DOHH2 (cell line): ENCODE measurements at regions not wholly inside any gene's neighbourhood (a gene's known extent, or its start where the extent isn't known, plus 50 kb on each side); places are given as distances from the start of the nearest gene placed in this dataset.

Experiments used
- H3F3A ChIP-seq: fragments of 200-600 bp; sonication (generic), shearing (Covaris generic); 2 replicates; pipeline ENCODE4 v1.6.0; 2016; ENCODE audit warnings: antibody characterized with exemption, mild to moderate bottlenecking; ENCODE audit not compliant: control insufficient read depth, insufficient read depth
- H3K27ac ChIP-seq: fragments of 200-600 bp; sonication (generic); 2 replicates; pipeline ENCODE4 v1.5.1; 2014; ENCODE audit warnings: low read depth, mild to moderate bottlenecking, low read length, moderate library complexity
- H3K27me3 ChIP-seq: fragments of 200-600 bp; sonication (generic); 2 replicates; pipeline ENCODE4 v1.6.1; 2014; ENCODE audit warnings: mild to moderate bottlenecking, low read length, mixed read lengths; ENCODE audit not compliant: control insufficient read depth
- H3K36me3 ChIP-seq: fragments of 200-600 bp; sonication (generic); 2 replicates; pipeline ENCODE4 v1.6.1; 2014; ENCODE audit warnings: mild to moderate bottlenecking, low read length, moderate library complexity, mixed read lengths; ENCODE audit not compliant: control insufficient read depth
- H3K4me1 ChIP-seq: fragments of 200-600 bp; sonication (generic); 2 replicates; pipeline ENCODE4 v1.6.1; 2014; ENCODE audit warnings: mild to moderate bottlenecking, low read length, mixed read lengths; ENCODE audit not compliant: control insufficient read depth
- H3K4me2 ChIP-seq: fragments of 200-600 bp; sonication (generic); 2 replicates; pipeline ENCODE4 v1.6.0; 2014; ENCODE audit warnings: mild to moderate bottlenecking, low read length, moderate library complexity
- H3K4me3 ChIP-seq: fragments of 200-600 bp; sonication (generic); 2 replicates; pipeline ENCODE4 v1.5.1; 2014; ENCODE audit warnings: mild to moderate bottlenecking, low read length, mixed read lengths
- H3K79me2 ChIP-seq: fragments of 200-600 bp; sonication (generic); 2 replicates; pipeline ENCODE4 v1.6.1; 2014; ENCODE audit warnings: mild to moderate bottlenecking, low read length, mixed read lengths; ENCODE audit not compliant: control insufficient read depth
- H3K9me2 ChIP-seq: fragments of 200-600 bp; sonication (generic); replicated peaks from 2 replicates; pipeline ENCODE4 v1.6.1; 2014; ENCODE audit warnings: mild to moderate bottlenecking, low read length, mixed read lengths; ENCODE audit not compliant: control insufficient read depth
- H3K9me3 ChIP-seq: fragments of 200-600 bp; sonication (generic); 2 replicates; pipeline ENCODE4 v1.6.1; 2014; ENCODE audit warnings: antibody characterized with exemption, low read length, mixed read lengths; ENCODE audit not compliant: control insufficient read depth, insufficient read depth
- H4K20me1 ChIP-seq: fragments of 200-600 bp; sonication (generic); 2 replicates; pipeline ENCODE4 v1.6.0; 2014; ENCODE audit warnings: low read depth, mild to moderate bottlenecking, antibody characterized with exemption, low read length, moderate library complexity; ENCODE audit not compliant: control insufficient read depth, insufficient read depth
- EZH2phosphoT487 ChIP-seq: fragments of 200-600 bp; sonication (generic); IDR thresholded peaks from 2 replicates; pipeline ENCODE4 v1.6.1; 2017; ENCODE audit warnings: borderline replicate concordance, mild to moderate bottlenecking, antibody characterized with exemption, low read length, moderate library complexity, mixed read lengths
- TF ChIP-seq, protein P1 (sequence below): fragments of 200-600 bp; sonication (generic); IDR thresholded peaks from one replicate; pipeline ENCODE4 v1.5.1; 2014; ENCODE audit warnings: antibody characterized with exemption, mild to moderate bottlenecking, low read depth, low read length; ENCODE audit not compliant: poor library complexity, severe bottlenecking

DNA sequence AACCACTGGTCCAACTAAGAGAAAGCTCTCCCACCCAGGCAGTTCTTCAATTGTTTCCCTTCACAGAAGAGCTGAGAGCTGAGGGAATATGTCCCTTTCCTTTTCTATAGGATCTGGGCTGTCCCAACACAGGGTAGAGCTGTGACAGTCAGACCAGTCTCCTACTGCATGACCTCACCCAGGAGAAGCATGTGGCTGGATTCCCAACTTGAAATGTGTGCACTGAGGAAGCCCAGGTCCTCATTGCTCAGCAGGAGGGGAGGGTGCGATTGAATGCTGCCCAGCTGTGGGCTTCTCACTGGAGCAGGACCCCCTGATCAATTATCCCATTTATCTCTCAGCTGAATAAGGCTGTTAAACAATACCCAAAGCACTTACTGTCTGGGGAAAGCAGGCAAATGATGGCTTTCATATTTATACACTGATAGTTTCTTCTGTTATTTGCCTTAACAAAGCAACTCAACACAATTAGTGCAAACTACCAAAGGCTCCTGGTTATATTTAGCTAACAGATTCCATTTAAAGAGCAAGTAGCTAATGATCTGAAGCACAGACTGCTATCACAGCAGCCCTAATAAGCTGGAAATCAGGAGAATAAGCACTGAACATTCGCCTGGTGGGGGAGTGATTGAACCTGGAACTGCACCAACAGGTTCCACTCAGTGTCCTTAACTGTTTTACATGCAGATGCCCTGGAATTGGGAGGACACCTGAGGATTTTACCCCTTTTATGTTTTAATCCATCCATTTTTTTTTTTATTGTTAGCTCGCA lies 508.8 kb downstream of the CCSER2 start:
- Histone ChIP-seq H3K27me3 (no peaks in the 10 kb centered on the region), H3K4me1 (no peaks in the 10 kb centered on the region), H4K20me1 (no peaks in the 10 kb centered on the region), H3F3A (no peaks in the 10 kb centered on the region), H3K4me3 (no peak overlapping the region), H3K4me2 (no peak overlapping the region), H3K79me2 (no peaks in the 10 kb centered on the region), H3K36me3 (no peaks in the 10 kb centered on the region), H3K27ac (no peak overlapping the region), H3K9me3 (no peaks in the 10 kb centered on the region), H3K9me2 (no peaks in the 10 kb centered on the region)
- TF ChIP-seq EZH2phosphoT487: no peak
- TF ChIP-seq, protein P1, sequence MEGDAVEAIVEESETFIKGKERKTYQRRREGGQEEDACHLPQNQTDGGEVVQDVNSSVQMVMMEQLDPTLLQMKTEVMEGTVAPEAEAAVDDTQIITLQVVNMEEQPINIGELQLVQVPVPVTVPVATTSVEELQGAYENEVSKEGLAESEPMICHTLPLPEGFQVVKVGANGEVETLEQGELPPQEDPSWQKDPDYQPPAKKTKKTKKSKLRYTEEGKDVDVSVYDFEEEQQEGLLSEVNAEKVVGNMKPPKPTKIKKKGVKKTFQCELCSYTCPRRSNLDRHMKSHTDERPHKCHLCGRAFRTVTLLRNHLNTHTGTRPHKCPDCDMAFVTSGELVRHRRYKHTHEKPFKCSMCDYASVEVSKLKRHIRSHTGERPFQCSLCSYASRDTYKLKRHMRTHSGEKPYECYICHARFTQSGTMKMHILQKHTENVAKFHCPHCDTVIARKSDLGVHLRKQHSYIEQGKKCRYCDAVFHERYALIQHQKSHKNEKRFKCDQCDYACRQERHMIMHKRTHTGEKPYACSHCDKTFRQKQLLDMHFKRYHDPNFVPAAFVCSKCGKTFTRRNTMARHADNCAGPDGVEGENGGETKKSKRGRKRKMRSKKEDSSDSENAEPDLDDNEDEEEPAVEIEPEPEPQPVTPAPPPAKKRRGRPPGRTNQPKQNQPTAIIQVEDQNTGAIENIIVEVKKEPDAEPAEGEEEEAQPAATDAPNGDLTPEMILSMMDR: no peak

DNA sequence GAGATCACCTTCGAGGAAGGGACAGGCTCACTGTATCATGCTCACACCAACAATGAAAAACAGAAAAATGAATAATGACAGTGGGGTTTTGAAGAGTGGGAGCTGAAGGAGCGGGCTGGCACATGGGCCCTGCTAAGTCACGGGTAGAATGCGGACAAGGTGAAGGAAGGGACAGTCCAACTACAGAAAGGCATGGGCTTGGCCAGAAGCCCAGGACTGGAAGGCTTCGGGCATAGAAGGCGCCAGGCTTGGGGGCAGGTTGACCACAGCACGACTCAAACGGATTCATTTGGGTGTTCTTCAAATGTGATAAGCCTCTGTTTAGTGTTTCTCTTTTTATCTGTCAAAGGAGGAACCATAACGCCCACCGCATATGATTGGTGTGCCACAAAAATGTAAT lies 509.5 kb downstream of the CCSER2 start:
- Histone ChIP-seq H3K9me2 (no peaks in the 10 kb centered on the region), H3F3A (no peaks in the 10 kb centered on the region), H3K9me3 (no peaks in the 10 kb centered on the region), H3K4me2 (no peak overlapping the region), H4K20me1 (no peaks in the 10 kb centered on the region), H3K4me3 (no peak overlapping the region), H3K27ac (no peak overlapping the region), H3K79me2 (no peaks in the 10 kb centered on the region), H3K4me1 (no peaks in the 10 kb centered on the region), H3K27me3 (no peaks in the 10 kb centered on the region), H3K36me3 (no peaks in the 10 kb centered on the region)
- TF ChIP-seq, protein P1: no peak
- TF ChIP-seq EZH2phosphoT487: no peak

DNA sequence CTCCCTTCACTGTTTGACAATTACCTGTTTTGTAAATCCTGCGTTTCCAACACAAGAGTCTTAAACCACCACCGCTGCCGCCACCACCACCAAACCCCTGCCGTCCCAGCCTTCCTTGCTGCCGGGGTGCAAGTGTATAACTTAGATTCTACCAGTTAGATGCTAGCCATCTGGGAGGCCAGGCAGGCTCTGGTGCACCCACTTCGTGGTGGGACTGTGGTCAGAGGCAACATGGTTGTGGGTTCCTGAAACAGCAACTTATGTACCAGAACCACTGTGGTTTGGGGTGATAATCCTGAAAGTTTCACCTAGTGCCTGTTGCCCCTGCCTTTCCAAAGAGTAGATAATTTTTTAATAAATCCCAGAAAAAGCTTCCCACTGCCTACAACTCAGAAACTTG lies 510.5 kb downstream of the CCSER2 start:
- no peaks in the 10 kb centered on the region for H3K4me1 ChIP-seq
- TF ChIP-seq, protein P1: no peak
- TF ChIP-seq EZH2phosphoT487: no peak

More for the DNA sequence above, 510.5 kb downstream of the CCSER2 start:
- Histone ChIP-seq H3K9me2 (no peaks in the 10 kb centered on the region), H3K27me3 (no peaks in the 10 kb centered on the region), H3K27ac (no peak overlapping the region), H3K79me2 (no peaks in the 10 kb centered on the region), H3K4me3 (no peak overlapping the region), H3K9me3 (no peaks in the 10 kb centered on the region), H4K20me1 (no peaks in the 10 kb centered on the region), H3K4me2 (no peak overlapping the region), H3F3A (no peaks in the 10 kb centered on the region), H3K36me3 (no peaks in the 10 kb centered on the region)
